K562 (cell line): ENCODE measurements at regions not wholly inside any gene's neighbourhood (a gene's known extent, or its start where the extent isn't known, plus 50 kb on each side); places are given as distances from the start of the nearest gene placed in this dataset.

Experiments used
- ATAC-seq: fragments of 200-7000 bp; cut with Tn5 transposase; 3 replicates; pipeline ENCODE4 v1.9.1; 2020; ENCODE audit warnings: moderate library complexity
- BruUV-seq: library from RNA; stranded (reverse); fragments of 400-500 nt; replicated peaks from 2 replicates; lab custom pipeline; 2021; lab: Mats Ljungman, UMichigan
- CTCF ChIA-PET: fragments of 300-600 bp; formaldehyde crosslinking; extraction: SDS; loops from one replicate; lab custom pipeline; 2021; ENCODE audit warnings: low intra/inter-chr PET ratio; lab: Yijun Ruan, JAX
- POLR2A ChIA-PET: fragments of 300-600, 350-650 bp; sonication (Branson Sonifier 250); formaldehyde crosslinking; extraction: SDS; loops from one replicate; lab custom pipeline; 2021; ENCODE audit warnings: antibody characterized with exemption, inconsistent platforms; lab: Yijun Ruan, JAX
- DNase-seq, 4 experiments: peaks; one replicate each; pipeline versions ENCODE4 v3.0.0 to v3.0.0-alpha.2; 2011 to 2018; ENCODE audit warnings: low spot score in 3 of 4, mixed read lengths in 3 of 4; ENCODE audit errors: extremely low read depth in 1 of 4
- FAIRE-seq: peaks from 2 replicates; lab custom pipeline; 2011; peaks lifted over from hg19 to GRCh38; lab: Jason Lieb, UNC
- H2AFZ ChIP-seq: 2 replicates; pipeline ENCODE4 v1.6.0; 2011; ENCODE audit warnings: low read depth, low read length, control low read depth, inconsistent platforms
- H3K27ac ChIP-seq: fragments of 200-600 bp; 3 replicates; pipeline ENCODE4 v1.8.0; 2011; ENCODE audit warnings: low read depth, mild to moderate bottlenecking, control low read depth, inconsistent platforms, low read length, moderate library complexity, mixed read lengths; ENCODE audit errors: extremely low read depth
- H3K27me3 ChIP-seq, 2 experiments: fragments of 300-600 bp in 1 of 2; 2 replicates in 1 of 2; 3 replicates in 1 of 2; pipeline versions ENCODE4 v1.6.0 to v1.8.0; 2011; ENCODE audit warnings: inconsistent platforms in 2 of 2, low read length in 2 of 2, mild to moderate bottlenecking in 1 of 2, mixed read lengths in 1 of 2, moderate library complexity in 1 of 2; ENCODE audit not compliant: control insufficient read depth in 2 of 2, insufficient read depth in 2 of 2
- H3K36me3 ChIP-seq: fragments of 300-600 bp; 3 replicates; pipeline ENCODE4 v1.8.0; 2011; ENCODE audit warnings: mild to moderate bottlenecking, low read length, inconsistent platforms; ENCODE audit not compliant: control insufficient read depth, insufficient read depth
- H3K4me1 ChIP-seq, 2 experiments: fragments of 200-600 bp in 1 of 2; replicated peaks in 1 of 2; 2 replicates in 1 of 2; 3 replicates in 1 of 2; pipeline versions ENCODE4 v1.5.1 to v1.8.0; 2011; ENCODE audit warnings: inconsistent platforms in 2 of 2, low read length in 2 of 2, mild to moderate bottlenecking in 1 of 2, mixed read lengths in 1 of 2, moderate library complexity in 1 of 2; ENCODE audit not compliant: control insufficient read depth in 2 of 2, insufficient read depth in 2 of 2
- H3K4me2 ChIP-seq: 2 replicates; pipeline ENCODE4 v1.6.1; 2011; ENCODE audit warnings: low read length, control low read depth, inconsistent platforms, mixed read lengths; ENCODE audit not compliant: insufficient read depth
- H3K4me3 ChIP-seq: fragments of 200-600 bp; sonication (generic), shearing (Covaris generic); 2 replicates; pipeline ENCODE4 v1.5.1; 2016; ENCODE audit warnings: control low read depth, inconsistent platforms
- H3K79me2 ChIP-seq: fragments of 200-600 bp; 3 replicates; pipeline ENCODE4 v1.8.0; 2011; ENCODE audit warnings: low read length, inconsistent platforms; ENCODE audit not compliant: control insufficient read depth, insufficient read depth
- H3K9ac ChIP-seq, 2 experiments: 2 replicates each; pipeline versions ENCODE4 v1.6.0 to v1.6.1; 2011; ENCODE audit warnings: low read depth in 2 of 2, low read length in 2 of 2, control low read depth in 1 of 2, inconsistent platforms in 1 of 2, mild to moderate bottlenecking in 1 of 2, mixed read lengths in 1 of 2; ENCODE audit not compliant: insufficient read depth in 1 of 2
- H3K9me1 ChIP-seq: one replicate; pipeline ENCODE4 v1.6.0; 2011; ENCODE audit warnings: inconsistent platforms, mild to moderate bottlenecking, low read length, moderate library complexity; ENCODE audit not compliant: control insufficient read depth, insufficient read depth
- H3K9me3 ChIP-seq: replicated peaks from 2 replicates; pipeline ENCODE4 v1.5.1; 2011; ENCODE audit warnings: low read depth, low read length, inconsistent platforms; ENCODE audit not compliant: control insufficient read depth, insufficient read depth
- H4K20me1 ChIP-seq: replicated peaks from 2 replicates; pipeline ENCODE4 v1.6.1; 2011; ENCODE audit warnings: low read length, inconsistent platforms, mixed read lengths; ENCODE audit not compliant: control insufficient read depth, insufficient read depth
- CBFA2T2 ChIP-seq: fragments of 450-650 bp; conservative IDR thresholded peaks from 2 replicates; pipeline ENCODE4 v1.6.1; 2017; ENCODE audit warnings: mild to moderate bottlenecking
- CREB3 ChIP-seq: fragments of 450-650 bp; conservative IDR thresholded peaks from 2 replicates; pipeline ENCODE4 v1.6.1; 2016; ENCODE audit warnings: missing genetic modification characterization, low read depth, mild to moderate bottlenecking, missing compliant biosample characterization, moderate library complexity
- DNMT1 ChIP-seq: fragments of 450-650 bp; IDR thresholded peaks from 2 replicates; pipeline ENCODE4 v1.6.1; 2016; ENCODE audit warnings: antibody characterized with exemption, mild to moderate bottlenecking
- FOS ChIP-seq: IDR thresholded peaks from 3 replicates; pipeline ENCODE4 v1.6.1; 2011; ENCODE audit not compliant: insufficient read length; ENCODE audit errors: extremely low read depth
- HMG20A ChIP-seq: fragments of 450-650 bp; formaldehyde crosslinking; conservative IDR thresholded peaks from 2 replicates; pipeline ENCODE4 v1.4.0; 2020; ENCODE audit warnings: mild to moderate bottlenecking, mixed read lengths
- MTA1 ChIP-seq: fragments of 450-650 bp; IDR thresholded peaks from 2 replicates; pipeline ENCODE4 v1.6.1; 2017; ENCODE audit warnings: borderline replicate concordance
- NFIX ChIP-seq: fragments of 250-450 bp; sonication (Bioruptor Pico); IDR thresholded peaks from 2 replicates; pipeline ENCODE4 v1.4.0; 2020; ENCODE audit warnings: low read depth, mild to moderate bottlenecking, moderate library complexity
- OTX1 ChIP-seq: fragments of 450-650 bp; formaldehyde crosslinking; IDR thresholded peaks from 2 replicates; pipeline ENCODE4 v1.4.0; 2022; ENCODE audit warnings: mild to moderate bottlenecking
- POLR3A ChIP-seq: IDR thresholded peaks from 2 replicates; pipeline ENCODE4 v1.6.1; 2011; ENCODE audit warnings: borderline replicate concordance, mild to moderate bottlenecking, moderate library complexity; ENCODE audit not compliant: insufficient read length, insufficient read depth; ENCODE audit errors: extremely low read depth
- POLR3G ChIP-seq: IDR thresholded peaks from 2 replicates; pipeline ENCODE4 v1.6.1; 2011; ENCODE audit not compliant: insufficient read length, insufficient replicate concordance; ENCODE audit errors: extremely low read depth
- RBM17 ChIP-seq: fragments of 200-400 bp; formaldehyde crosslinking; IDR thresholded peaks from 2 replicates; pipeline ENCODE4 v1.6.1; 2017; ENCODE audit warnings: low read depth, mild to moderate bottlenecking, low read length, borderline replicate concordance
- SIN3A ChIP-seq, 2 experiments: fragments of 150-350 bp in 1 of 2; IDR thresholded peaks; 2 replicates each; pipeline ENCODE4 v1.6.1; 2011 to 2016; ENCODE audit warnings: borderline replicate concordance in 2 of 2, low read depth in 2 of 2, low read length in 2 of 2, mild to moderate bottlenecking in 2 of 2, moderate library complexity in 2 of 2; ENCODE audit not compliant: control insufficient read depth in 1 of 2
- SPI1 ChIP-seq: IDR thresholded peaks from 2 replicates; pipeline ENCODE4 v1.6.1; 2011; ENCODE audit warnings: low read depth, low read length, control low read depth, borderline replicate concordance
- TCF7L2 ChIP-seq: fragments of 150-350 bp; IDR thresholded peaks from 2 replicates; pipeline ENCODE4 v1.6.1; 2016; ENCODE audit warnings: low read depth, mild to moderate bottlenecking, low read length, moderate library complexity
- TFAP4 ChIP-seq: sonication (generic); formaldehyde crosslinking; IDR thresholded peaks from 2 replicates; pipeline ENCODE4 v1.8.0; 2022; ENCODE audit warnings: missing genetic modification reagents, mild to moderate bottlenecking, moderate library complexity, borderline replicate concordance
- ZFP91 ChIP-seq: sonication (generic); formaldehyde crosslinking; IDR thresholded peaks from 2 replicates; pipeline ENCODE4 v1.8.0; 2022; ENCODE audit warnings: mild to moderate bottlenecking, missing genetic modification reagents
- WGBS: fragments of 100-300 bp; shearing (Covaris generic); methylation state at CpG from one replicate; pipeline ENCODE4 v1.1.6; 2016; ENCODE audit warnings: low coverage, mixed read lengths; ENCODE audit not compliant: insufficient coverage; ENCODE audit errors: missing lambda C conversion rate; 5-methylcytosine and 5-hydroxymethylcytosine counted together
- in situ Hi-C: fragments of 300-500 bp; cut with MboI; formaldehyde crosslinking; loops from 4 replicates; pipeline ENCODE4 v1.15.0; 2018; ENCODE audit warnings: inconsistent platforms, mixed read lengths
- intact Hi-C: fragments of 100-400 bp; cut with micrococcal nuclease; formaldehyde crosslinking; loops from 2 replicates; pipeline ENCODE4 v1.14.2; 2022

- CTCF ChIA-PET: no interaction called here
- H3K4me2 ChIP-seq: no peak overlapping the region
- intact Hi-C loops: no loop called here
- no peaks in the 10 kb centered on the region for H3K79me2 ChIP-seq
- no peak for ATAC-seq
- POLR2A ChIA-PET: no interaction called here
- BruUV-seq: no TSS peak
- no peaks in the 10 kb centered on the region for H3K9me3 ChIP-seq
- no peak overlapping the region for H3K27ac ChIP-seq
- H4K20me1 ChIP-seq: no peaks in the 10 kb centered on the region
- no peaks in the 10 kb centered on the region for H3K36me3 ChIP-seq
- H3K9me1 ChIP-seq: no peaks in the 10 kb centered on the region
- in situ Hi-C loops: no loop called here
- FAIRE-seq: no peak
- 0% methylated on average over 2 of the region's 2 CpGs for WGBS
- H3K27me3 ChIP-seq: no peaks in the 10 kb centered on the region
- H3K4me1 ChIP-seq: no peaks in the 10 kb centered on the region
- no peak for TF ChIP-seq SPI1
- no peak for TF ChIP-seq CBFA2T2
- TF ChIP-seq ZFP91 (CRISPR knock-in tag): no peak
- no peak for TF ChIP-seq CREB3 (tag)
- TF ChIP-seq NFIX (CRISPR knock-in tag): no peak
- no peak for TF ChIP-seq MTA1
- TF ChIP-seq SIN3A (IDR thresholded peaks at IDR 0.05; ENCODE audit: borderline replicate concordance in 2 of 2, control insufficient read depth in 1 of 2, low read depth in 2 of 2, low read length in 2 of 2): no peak
- no peak for TF ChIP-seq TFAP4
- TF ChIP-seq POLR3G: no peak
- no peak for TF ChIP-seq RBM17
- no peak for TF ChIP-seq OTX1 (CRISPR knock-in tag)
- TF ChIP-seq FOS: no peak
- TF ChIP-seq TCF7L2: no peak
- no peak for TF ChIP-seq DNMT1
- no peak for TF ChIP-seq POLR3A
- TF ChIP-seq HMG20A (CRISPR knock-in tag): no peak
- no peak overlapping the region for H3K4me3 ChIP-seq
- no peak overlapping the region for H2AFZ ChIP-seq
- no peak overlapping the region for H3K9ac ChIP-seq
- DNase-seq: no peak
Measured at GRCh38 chr3:31246293-31247062, 286.2 kb upstream of the STT3B start.
